ENCODE measurements at regions not wholly inside any gene's neighbourhood (a gene's known extent, or its start where the extent isn't known, plus 50 kb on each side); places are given as distances from the start of the nearest gene placed in this dataset.
"Not testable (repeated sequence)": the region's sequence is repeated elsewhere in the genome, so short reads cannot be mapped to it uniquely, and the experiment has no call there.

GRCh38 chr6:114862064-114862463 lies 519.2 kb upstream of the HS3ST5 start:
- Mint-ChIP-seq H3K9me3 (peaks cover 3% of the 10 kb centered on the region), H3K27me3 (no peaks in the 10 kb centered on the region), H3K27ac (no peak overlapping the region), H3K36me3 (ENCODE audit: low read depth) (no peaks in the 10 kb centered on the region), H3K4me1 (no peaks in the 10 kb centered on the region), H3K4me3 (no peak overlapping the region)
- no peak for ATAC-seq (replicated peaks)

GRCh38 chr6:114844359-114844758 lies 501.5 kb upstream of the HS3ST5 start:
- Mint-ChIP-seq H3K9me3 (peaks cover 7% of the 10 kb centered on the region), H3K4me3 (no peak overlapping the region), H3K4me1 (no peaks in the 10 kb centered on the region), H3K36me3 (ENCODE audit: low read depth) (no peaks in the 10 kb centered on the region), H3K27ac (no peak overlapping the region), H3K27me3 (no peaks in the 10 kb centered on the region)
- no peak for ATAC-seq (replicated peaks)

- H3K36me3 Mint-ChIP-seq (ENCODE audit: low read depth): no peaks in the 10 kb centered on the region
- H3K4me1 Mint-ChIP-seq: no peaks in the 10 kb centered on the region
- H3K4me3 Mint-ChIP-seq: no peak overlapping the region
- H3K9me3 Mint-ChIP-seq: peaks cover 8% of the 10 kb centered on the region
- H3K27me3 Mint-ChIP-seq: no peaks in the 10 kb centered on the region
- H3K27ac Mint-ChIP-seq: no peak overlapping the region
- ATAC-seq (replicated peaks): no peak
These were observed 496.2 kb upstream of the HS3ST5 start for GRCh38 chr6:114839019-114839418.

GRCh38 chr6:114833211-114833610 lies 490.4 kb upstream of the HS3ST5 start:
- ATAC-seq (replicated peaks): no peak
- Mint-ChIP-seq H3K36me3 (ENCODE audit: low read depth) (no peaks in the 10 kb centered on the region), H3K4me3 (no peak overlapping the region), H3K4me1 (no peaks in the 10 kb centered on the region), H3K27me3 (no peaks in the 10 kb centered on the region), H3K9me3 (peaks cover 3% of the 10 kb centered on the region), H3K27ac (no peak overlapping the region)

- Mint-ChIP-seq H3K4me3 (no peak overlapping the region), H3K27ac (no peak overlapping the region), H3K27me3 (no peaks in the 10 kb centered on the region), H3K9me3 (no peaks in the 10 kb centered on the region), H3K36me3 (ENCODE audit: low read depth) (no peaks in the 10 kb centered on the region), H3K4me1 (no peaks in the 10 kb centered on the region)
- ATAC-seq (replicated peaks): no peak
These were observed 487.7 kb upstream of the HS3ST5 start for GRCh38 chr6:114830515-114830914.

- H3K4me3 Mint-ChIP-seq: no peak overlapping the region
- H3K27me3 Mint-ChIP-seq: no peaks in the 10 kb centered on the region
- H3K27ac Mint-ChIP-seq: no peak overlapping the region
- ATAC-seq (replicated peaks): no peak
- H3K4me1 Mint-ChIP-seq: no peaks in the 10 kb centered on the region
- H3K9me3 Mint-ChIP-seq: no peaks in the 10 kb centered on the region
- H3K36me3 Mint-ChIP-seq (ENCODE audit: low read depth): no peaks in the 10 kb centered on the region
These were observed 484.3 kb upstream of the HS3ST5 start for GRCh38 chr6:114827135-114827534.

GRCh38 chr6:114824409-114824808 lies 481.6 kb upstream of the HS3ST5 start:
- ATAC-seq (replicated peaks): no peak
- no peaks in the 10 kb centered on the region for H3K4me1 Mint-ChIP-seq
- H3K36me3 Mint-ChIP-seq (ENCODE audit: low read depth): no peaks in the 10 kb centered on the region
- no peak overlapping the region for H3K27ac Mint-ChIP-seq
- no peak overlapping the region for H3K4me3 Mint-ChIP-seq
- H3K27me3 Mint-ChIP-seq: no peaks in the 10 kb centered on the region
- H3K9me3 Mint-ChIP-seq: peaks cover 12% of the 10 kb centered on the region

- H3K27me3 Mint-ChIP-seq: no peaks in the 10 kb centered on the region
- no peak overlapping the region for H3K4me3 Mint-ChIP-seq
- H3K36me3 Mint-ChIP-seq (ENCODE audit: low read depth): no peaks in the 10 kb centered on the region
- H3K27ac Mint-ChIP-seq: no peak overlapping the region
- peaks cover 17% of the 10 kb centered on the region for H3K9me3 Mint-ChIP-seq
- no peaks in the 10 kb centered on the region for H3K4me1 Mint-ChIP-seq
- no peak for ATAC-seq (replicated peaks)
These were observed 473.9 kb upstream of the HS3ST5 start for GRCh38 chr6:114816678-114817077.

- no peak for ATAC-seq (replicated peaks)
- H3K9me3 Mint-ChIP-seq: peaks cover 6% of the 10 kb centered on the region
- H3K27me3 Mint-ChIP-seq: no peaks in the 10 kb centered on the region
These were observed 467.6 kb upstream of the HS3ST5 start for GRCh38 chr6:114810468-114810867.

GRCh38 chr6:114805426-114805825 lies 462.6 kb upstream of the HS3ST5 start:
- not testable (repeated sequence) for ATAC-seq (replicated peaks); H3K4me3 Mint-ChIP-seq; H3K36me3 Mint-ChIP-seq (ENCODE audit: low read depth); H3K27ac Mint-ChIP-seq; H3K4me1 Mint-ChIP-seq; H3K27me3 Mint-ChIP-seq; H3K9me3 Mint-ChIP-seq

More at GRCh38 chr6:114810468-114810867, 467.6 kb upstream of the HS3ST5 start:
- no peak overlapping the region for H3K4me3 Mint-ChIP-seq
- no peaks in the 10 kb centered on the region for H3K36me3 Mint-ChIP-seq (ENCODE audit: low read depth)
- H3K4me1 Mint-ChIP-seq: no peaks in the 10 kb centered on the region
- H3K27ac Mint-ChIP-seq: no peak overlapping the region

GRCh38 chr6:114796576-114796975 lies 453.8 kb upstream of the HS3ST5 start:
- Mint-ChIP-seq H3K9me3 (peaks cover 6% of the 10 kb centered on the region), H3K4me3 (no peak overlapping the region), H3K27me3 (no peaks in the 10 kb centered on the region), H3K27ac (no peak overlapping the region), H3K36me3 (ENCODE audit: low read depth) (no peaks in the 10 kb centered on the region), H3K4me1 (no peaks in the 10 kb centered on the region)
- no peak for ATAC-seq (replicated peaks)

GRCh38 chr6:114793428-114793827 lies 450.6 kb upstream of the HS3ST5 start:
- no peak for ATAC-seq (replicated peaks)
- Mint-ChIP-seq H3K9me3 (peaks cover 6% of the 10 kb centered on the region), H3K4me3 (no peak overlapping the region), H3K27ac (no peak overlapping the region), H3K36me3 (ENCODE audit: low read depth) (no peaks in the 10 kb centered on the region), H3K4me1 (no peaks in the 10 kb centered on the region), H3K27me3 (no peaks in the 10 kb centered on the region)

GRCh38 chr6:114785235-114786127 lies 442.7 kb upstream of the HS3ST5 start:
- H3K27ac Mint-ChIP-seq: no peak overlapping the region
- H3K9me3 Mint-ChIP-seq: peaks cover 4% of the 10 kb centered on the region
- no peak overlapping the region for H3K4me3 Mint-ChIP-seq
- H3K36me3 Mint-ChIP-seq (ENCODE audit: low read depth): no peaks in the 10 kb centered on the region
- H3K27me3 Mint-ChIP-seq: no peaks in the 10 kb centered on the region
- ATAC-seq (replicated peaks): no peak
- H3K4me1 Mint-ChIP-seq: no peaks in the 10 kb centered on the region

- no peaks in the 10 kb centered on the region for H3K4me1 Mint-ChIP-seq
- no peaks in the 10 kb centered on the region for H3K36me3 Mint-ChIP-seq (ENCODE audit: low read depth)
- H3K27ac Mint-ChIP-seq: no peak overlapping the region
- peaks cover 7% of the 10 kb centered on the region for H3K9me3 Mint-ChIP-seq
- no peak for ATAC-seq (replicated peaks)
- no peak overlapping the region for H3K4me3 Mint-ChIP-seq
- H3K27me3 Mint-ChIP-seq: no peaks in the 10 kb centered on the region
These were observed 441.0 kb upstream of the HS3ST5 start for GRCh38 chr6:114783783-114784182.

GRCh38 chr6:114783083-114783482 lies 440.3 kb upstream of the HS3ST5 start:
- peaks cover 7% of the 10 kb centered on the region for H3K9me3 Mint-ChIP-seq
- no peak overlapping the region for H3K27ac Mint-ChIP-seq
- H3K27me3 Mint-ChIP-seq: no peaks in the 10 kb centered on the region
- H3K4me3 Mint-ChIP-seq: no peak overlapping the region
- H3K4me1 Mint-ChIP-seq: no peaks in the 10 kb centered on the region
- no peaks in the 10 kb centered on the region for H3K36me3 Mint-ChIP-seq (ENCODE audit: low read depth)
- ATAC-seq (replicated peaks): no peak

Measured in activated T-helper 17 cell treated with anti-CD3 and anti-CD28 coated beads, Interleukin-2, amount 50 U/mL, for 72 hours (primary cell).